Transverse colon (tissue), 4 donors: ENCODE measurements at regions not wholly inside any gene's neighbourhood (a gene's known extent, or its start where the extent isn't known, plus 50 kb on each side); places are given as distances from the start of the nearest gene placed in this dataset.

ENCODE experiments used
- DNase-seq: peaks from one replicate; pipeline ENCODE4 v3.0.0-alpha.2; 2019
- H3K27ac ChIP-seq, 4 donors: fragments of 200-600 bp; sonication (generic); 2 replicates each; pipeline ENCODE4 v1.5.1; 2016 to 2018; ENCODE audit warnings: inconsistent platforms in 4 of 4
- H3K27me3 ChIP-seq: fragments of 200-600 bp; sonication (generic); 2 replicates; pipeline ENCODE4 v1.5.1; 2017; ENCODE audit warnings: inconsistent platforms
- H3K36me3 ChIP-seq, 4 donors: fragments of 200-600 bp; sonication (generic); 2 replicates each; pipeline ENCODE4 v1.5.1; 2017 to 2019; ENCODE audit warnings: inconsistent platforms in 4 of 4
- H3K4me1 ChIP-seq, 4 donors: fragments of 200-600 bp; sonication (generic); 2 replicates each; pipeline ENCODE4 v1.5.1; 2017 to 2020; ENCODE audit warnings: inconsistent platforms in 4 of 4
- H3K4me3 ChIP-seq, 4 donors: fragments of 200-600 bp; sonication (generic); 1 replicate in 1 of 4; 2 replicates in 3 of 4; pipeline versions ENCODE4 v1.5.1 to v1.6.1; 2017 to 2019; ENCODE audit warnings: inconsistent platforms in 4 of 4
- H3K9me3 ChIP-seq, 2 donors: fragments of 200-600 bp; sonication (generic); 2 replicates each; pipeline ENCODE4 v1.5.1; 2017 to 2019; ENCODE audit warnings: inconsistent platforms in 2 of 2
- EP300 ChIP-seq: sonication (generic); formaldehyde crosslinking; IDR thresholded peaks from one replicate; pipeline ENCODE4 v1.6.1; 2017; ENCODE audit warnings: antibody characterized with exemption, low read depth
- POLR2A ChIP-seq: fragments of 450-650 bp; IDR thresholded peaks from one replicate; pipeline ENCODE4 v1.6.1; 2016; ENCODE audit warnings: antibody characterized with exemption, mild to moderate bottlenecking, moderate library complexity
- POLR2AphosphoS5 ChIP-seq, 3 donors: sonication (generic); formaldehyde crosslinking; IDR thresholded peaks; one replicate each; pipeline ENCODE4 v1.6.1; 2016; ENCODE audit warnings: antibody characterized with exemption in 3 of 3
- WGBS, 2 donors: methylation state at CpG; one replicate each; pipeline ENCODE4 v1.1.5; 2018; ENCODE audit warnings: low coverage in 1 of 2; 5-methylcytosine and 5-hydroxymethylcytosine counted together
- in situ Hi-C, 4 donors: fragments of 200-750 bp; cut with MboI; loops; one replicate each; pipeline versions ENCODE4 v1.15.0 to v1.15.1; 2017; ENCODE audit warnings: low sequenced_read_pairs in 3 of 4, low pct_ligation_motif_present in 1 of 4, low pct_unique_long_range_greater_than_20kb in 1 of 4
- intact Hi-C: fragments of 100-400 bp; cut with DNase I; formaldehyde crosslinking; loops from one replicate; pipeline ENCODE4 v1.15.1; 2023; ENCODE audit warnings: low total_unique reads
- TF ChIP-seq, protein P1 (sequence below), 5 experiments: fragments of 200-600 bp in 3 of 5; fragments of 450-650 bp in 2 of 5; sonication (generic) in 3 of 5; IDR thresholded peaks; 1 replicate in 2 of 5; 2 replicates in 3 of 5; pipeline ENCODE4 v1.5.1; 2016 to 2017; ENCODE audit warnings: antibody characterized with exemption in 5 of 5, inconsistent platforms in 3 of 5, mild to moderate bottlenecking in 2 of 5, moderate library complexity in 1 of 5

DNA sequence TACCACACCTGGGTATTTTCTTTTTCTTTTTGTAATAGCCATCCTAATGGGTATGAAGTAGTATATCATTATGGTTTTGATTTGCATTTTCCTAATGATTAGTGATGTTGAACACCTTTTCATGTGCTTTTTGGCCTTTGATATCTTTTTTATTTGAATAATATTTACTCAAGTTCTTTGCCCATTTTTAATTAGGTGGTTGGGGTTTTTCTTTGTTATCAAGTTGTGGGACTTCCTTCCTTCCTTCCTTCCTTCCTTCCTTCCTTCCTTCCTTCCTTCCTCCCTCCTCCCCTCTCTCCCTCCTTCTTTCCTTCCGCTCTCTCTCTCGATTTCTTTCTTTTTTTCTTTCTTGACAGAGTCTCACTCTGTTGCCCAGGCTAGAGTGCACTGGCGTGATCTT lies 75.0 kb upstream of the PDGFD start:
- Histone ChIP-seq H3K4me1 (no peaks in the 10 kb centered on the region), H3K27me3 (no peaks in the 10 kb centered on the region), H3K27ac (no peak overlapping the region), H3K36me3 (no peaks in the 10 kb centered on the region), H3K9me3 (no peaks in the 10 kb centered on the region), H3K4me3 (no peak overlapping the region)
- no peak for TF ChIP-seq POLR2A
- no peak for TF ChIP-seq EP300
- TF ChIP-seq, protein P1, sequence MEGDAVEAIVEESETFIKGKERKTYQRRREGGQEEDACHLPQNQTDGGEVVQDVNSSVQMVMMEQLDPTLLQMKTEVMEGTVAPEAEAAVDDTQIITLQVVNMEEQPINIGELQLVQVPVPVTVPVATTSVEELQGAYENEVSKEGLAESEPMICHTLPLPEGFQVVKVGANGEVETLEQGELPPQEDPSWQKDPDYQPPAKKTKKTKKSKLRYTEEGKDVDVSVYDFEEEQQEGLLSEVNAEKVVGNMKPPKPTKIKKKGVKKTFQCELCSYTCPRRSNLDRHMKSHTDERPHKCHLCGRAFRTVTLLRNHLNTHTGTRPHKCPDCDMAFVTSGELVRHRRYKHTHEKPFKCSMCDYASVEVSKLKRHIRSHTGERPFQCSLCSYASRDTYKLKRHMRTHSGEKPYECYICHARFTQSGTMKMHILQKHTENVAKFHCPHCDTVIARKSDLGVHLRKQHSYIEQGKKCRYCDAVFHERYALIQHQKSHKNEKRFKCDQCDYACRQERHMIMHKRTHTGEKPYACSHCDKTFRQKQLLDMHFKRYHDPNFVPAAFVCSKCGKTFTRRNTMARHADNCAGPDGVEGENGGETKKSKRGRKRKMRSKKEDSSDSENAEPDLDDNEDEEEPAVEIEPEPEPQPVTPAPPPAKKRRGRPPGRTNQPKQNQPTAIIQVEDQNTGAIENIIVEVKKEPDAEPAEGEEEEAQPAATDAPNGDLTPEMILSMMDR (IDR thresholded peaks at IDR 0.05), result no peak
- no peak for TF ChIP-seq POLR2AphosphoS5 (IDR thresholded peaks at IDR 0.05)
- in situ Hi-C loops (no loop called here), intact Hi-C loops (no loop called here)
- 83 to 92% methylated on average over 1 to 3 of the region's 3 CpGs for WGBS, 2 donors
- DNase-seq, result no peak

DNA sequence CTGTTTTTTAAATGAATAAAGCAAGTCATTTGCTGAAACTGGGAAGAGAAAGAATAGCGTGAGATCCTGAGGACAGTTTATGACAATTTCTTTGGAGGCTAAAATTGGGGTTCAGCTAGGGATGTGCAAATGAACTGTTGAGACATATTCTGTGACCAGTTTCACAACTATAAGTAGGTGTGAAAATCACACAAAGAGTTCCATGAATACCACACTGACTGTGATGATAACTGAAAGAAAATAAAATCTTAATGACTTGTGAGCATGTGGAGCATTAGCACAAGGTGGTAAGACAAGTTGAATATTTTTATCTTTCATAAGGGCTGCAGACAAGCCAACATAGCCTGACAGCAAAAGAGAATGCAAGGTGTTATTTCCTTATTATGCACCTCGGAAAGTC lies 61.1 kb upstream of the PDGFD start:
- DNase-seq, result no peak
- TF ChIP-seq, protein P1 (IDR thresholded peaks at IDR 0.05), result no peak
- TF ChIP-seq EP300 (no peak), POLR2A (no peak), POLR2AphosphoS5 (IDR thresholded peaks at IDR 0.05) (no peak)
- in situ Hi-C loops (loop anchor here in 1 of 4 donors (10.0 kb wide), 1 partner anchor 60 kb away; the partner anchor contains the start of gene PDGFD), intact Hi-C loops (no loop called here)
- no peaks in the 10 kb centered on the region for H3K9me3 ChIP-seq
- no peaks in the 10 kb centered on the region for H3K4me1 ChIP-seq
- WGBS, 2 donors, result 49 to 78% methylated on average over 2 of the region's 2 CpGs
- H3K36me3 ChIP-seq, result no peaks in the 10 kb centered on the region
- H3K27ac ChIP-seq, result no peak overlapping the region
- no peaks in the 10 kb centered on the region for H3K27me3 ChIP-seq
- no peak overlapping the region for H3K4me3 ChIP-seq

DNA sequence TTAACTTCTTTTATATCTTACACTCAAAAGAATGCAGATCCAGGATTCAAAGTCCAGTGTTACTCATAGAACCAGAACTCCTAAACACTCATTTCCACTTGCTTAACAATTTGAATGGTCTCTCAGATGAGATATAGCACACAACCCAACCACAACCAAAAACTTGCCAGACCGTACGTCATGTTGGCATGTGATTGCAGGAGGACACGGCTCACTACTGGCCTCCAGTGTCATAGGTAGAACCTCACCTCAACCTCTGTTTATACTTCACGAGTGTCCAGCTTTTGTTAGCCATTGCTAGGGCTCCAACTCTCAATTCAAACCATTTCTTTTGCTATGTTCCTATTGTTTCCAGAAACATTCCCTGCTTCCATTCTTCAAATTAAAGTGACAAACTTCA lies 58.5 kb upstream of the PDGFD start:
- TF ChIP-seq, protein P1 (IDR thresholded peaks at IDR 0.05), result no peak
- TF ChIP-seq POLR2A (no peak), EP300 (no peak), POLR2AphosphoS5 (IDR thresholded peaks at IDR 0.05) (no peak)
- H3K27ac ChIP-seq, result no peak overlapping the region
- DNase-seq, result no peak
- no peaks in the 10 kb centered on the region for H3K9me3 ChIP-seq
- WGBS, 2 donors, result 52 to 63% methylated on average over 4 of the region's 4 CpGs
- no peaks in the 10 kb centered on the region for H3K36me3 ChIP-seq
- H3K4me3 ChIP-seq, result no peak overlapping the region
- intact Hi-C loops, result no loop called here
- no peaks in the 10 kb centered on the region for H3K4me1 ChIP-seq
- H3K27me3 ChIP-seq, result no peaks in the 10 kb centered on the region
- in situ Hi-C loops, result loop anchor here in 1 of 4 donors (10.0 kb wide), 1 partner anchor 58 kb away; the partner anchor contains the start of gene PDGFD

DNA sequence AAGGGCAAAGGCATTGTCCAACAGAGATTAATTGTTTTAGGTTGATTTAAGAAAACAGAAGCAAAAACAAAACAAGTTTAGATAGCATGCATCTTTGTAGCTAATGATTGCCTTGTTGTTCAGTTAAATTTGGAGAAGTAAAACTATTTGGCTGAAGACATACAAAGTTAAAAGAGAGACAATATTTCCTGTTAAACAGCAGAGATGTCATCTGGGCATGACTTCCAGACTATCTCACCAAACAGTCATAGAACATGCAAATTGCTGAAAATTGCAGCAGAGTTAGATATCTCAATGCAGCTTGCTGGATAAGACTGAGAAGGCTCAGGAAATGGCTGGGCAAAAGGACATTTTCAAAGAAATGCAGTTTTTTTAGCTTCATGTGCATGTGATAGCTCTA lies 57.5 kb upstream of the PDGFD start:
- no peaks in the 10 kb centered on the region for H3K4me1 ChIP-seq
- no peak overlapping the region for H3K4me3 ChIP-seq
- no peaks in the 10 kb centered on the region for H3K36me3 ChIP-seq
- TF ChIP-seq, protein P1 (IDR thresholded peaks at IDR 0.05), result no peak
- TF ChIP-seq EP300, result no peak
- TF ChIP-seq POLR2AphosphoS5 (IDR thresholded peaks at IDR 0.05), result no peak
- no peak for TF ChIP-seq POLR2A
- no peaks in the 10 kb centered on the region for H3K27me3 ChIP-seq
- in situ Hi-C loops (loop anchor here in 1 of 4 donors (10.0 kb wide), 1 partner anchor 57 kb away; the partner anchor contains the start of gene PDGFD), intact Hi-C loops (no loop called here)
- no peak for DNase-seq
- no peaks in the 10 kb centered on the region for H3K9me3 ChIP-seq
- no peak overlapping the region for H3K27ac ChIP-seq
